ENCODE measurements at regions not wholly inside any gene's neighbourhood (a gene's known extent, or its start where the extent isn't known, plus 50 kb on each side); places are given as distances from the start of the nearest gene placed in this dataset.

- H3K4me3 ChIP-seq, result no peak overlapping the region
- H3K27me3 ChIP-seq, result no peaks in the 10 kb centered on the region
- no peaks in the 10 kb centered on the region for H3K9me3 ChIP-seq
- no peak for TF ChIP-seq CTCF (IDR thresholded peaks at IDR 0.05)
- H3K4me1 ChIP-seq, result peaks cover 0 to 6% (median 3%) of the 10 kb centered on the region in 4 donors
- intact Hi-C loops (cut with DNase I; ENCODE audit: low total_unique reads), result no loop called here
- H3K27ac ChIP-seq, result no peak overlapping the region
- no peak for DNase-seq
- no peaks in the 10 kb centered on the region for H3K36me3 ChIP-seq
These were observed 1463.3 kb downstream of the C4orf33 start for GRCh38 chr4:130559268-130559667.

- TF ChIP-seq CTCF (IDR thresholded peaks at IDR 0.05), result peak in 1 of 2 experiments; percentile 36
- Histone ChIP-seq H3K4me3 (peak overlapping the region; percentile 31 to 42), H3K4me1 (peaks cover 0 to 8% (median 3%) of the 10 kb centered on the region in 4 donors), H3K27ac (no peak overlapping the region), H3K27me3 (no peaks in the 10 kb centered on the region), H3K36me3 (no peaks in the 10 kb centered on the region), H3K9me3 (no peaks in the 10 kb centered on the region)
- intact Hi-C loops (cut with DNase I; ENCODE audit: low total_unique reads), result no loop called here
- peak in 1 of 2 donors; percentile 65 for DNase-seq
These were observed 1467.4 kb downstream of the C4orf33 start for GRCh38 chr4:130563185-130563888.

- DNase-seq, result no peak
- no peaks in the 10 kb centered on the region for H3K27me3 ChIP-seq
- intact Hi-C loops (cut with DNase I; ENCODE audit: low total_unique reads), result no loop called here
- H3K27ac ChIP-seq, result no peak overlapping the region
- no peak for TF ChIP-seq CTCF (IDR thresholded peaks at IDR 0.05)
- H3K9me3 ChIP-seq, result no peaks in the 10 kb centered on the region
- peaks cover 0 to 8% (median 3%) of the 10 kb centered on the region in 4 donors for H3K4me1 ChIP-seq
- no peaks in the 10 kb centered on the region for H3K36me3 ChIP-seq
- peak overlapping the region; percentile 31 to 42 for H3K4me3 ChIP-seq
These were observed 1468.0 kb downstream of the C4orf33 start for GRCh38 chr4:130563889-130564418.

- DNase-seq, result no peak
- no peak overlapping the region for H3K4me3 ChIP-seq
- H3K9me3 ChIP-seq, result no peaks in the 10 kb centered on the region
- H3K4me1 ChIP-seq, result peaks cover 0 to 7% (median 3%) of the 10 kb centered on the region in 4 donors
- no peaks in the 10 kb centered on the region for H3K27me3 ChIP-seq
- no peak for TF ChIP-seq CTCF (IDR thresholded peaks at IDR 0.05)
- intact Hi-C loops (cut with DNase I; ENCODE audit: low total_unique reads), result no loop called here
- H3K36me3 ChIP-seq, result no peaks in the 10 kb centered on the region
- H3K27ac ChIP-seq, result no peak overlapping the region
These were observed 1472.8 kb downstream of the C4orf33 start for GRCh38 chr4:130568746-130569145.

- Histone ChIP-seq H3K4me3 (no peak overlapping the region), H3K9me3 (no peaks in the 10 kb centered on the region), H3K27ac (no peak overlapping the region), H3K27me3 (no peaks in the 10 kb centered on the region), H3K36me3 (no peaks in the 10 kb centered on the region), H3K4me1 (no peaks in the 10 kb centered on the region)
- no peak for DNase-seq
- no peak for TF ChIP-seq CTCF (IDR thresholded peaks at IDR 0.05)
- intact Hi-C loops (cut with DNase I; ENCODE audit: low total_unique reads), result no loop called here
These were observed 1477.8 kb downstream of the C4orf33 start for GRCh38 chr4:130573742-130574141.
